H9 (cell line): ENCODE measurements at regions not wholly inside any gene's neighbourhood (a gene's known extent, or its start where the extent isn't known, plus 50 kb on each side); places are given as distances from the start of the nearest gene placed in this dataset.

ENCODE experiments used
- DNase-seq: peaks from one replicate; pipeline ENCODE4 v3.0.0-alpha.2; 2017
- H2AFZ ChIP-seq: one replicate; pipeline ENCODE4 v1.6.1; 2013; ENCODE audit warnings: mild to moderate bottlenecking, low read length, control low read depth, moderate library complexity
- H2AK5ac ChIP-seq: 2 replicates; pipeline ENCODE4 v1.6.1; 2013; ENCODE audit warnings: low read length, control low read depth, mixed read lengths; ENCODE audit not compliant: insufficient read length
- H2BK120ac ChIP-seq: one replicate; pipeline ENCODE4 v1.6.1; 2013; ENCODE audit warnings: low read depth, mild to moderate bottlenecking, low read length, control low read depth, inconsistent platforms; ENCODE audit not compliant: poor library complexity, severe bottlenecking
- H2BK12ac ChIP-seq: 2 replicates; pipeline ENCODE4 v1.6.1; 2013; ENCODE audit warnings: low read length, control low read depth, mixed read lengths, low read depth; ENCODE audit not compliant: insufficient read length
- H2BK15ac ChIP-seq: 2 replicates; pipeline ENCODE4 v1.6.1; 2013; ENCODE audit warnings: low read depth, low read length, control low read depth
- H2BK20ac ChIP-seq: one replicate; pipeline ENCODE4 v1.6.1; 2013; ENCODE audit warnings: low read depth, mild to moderate bottlenecking, low read length, control low read depth, inconsistent platforms; ENCODE audit not compliant: poor library complexity, severe bottlenecking
- H2BK5ac ChIP-seq: 2 replicates; pipeline ENCODE4 v1.6.1; 2013; ENCODE audit warnings: low read length, control low read depth, mixed read lengths; ENCODE audit not compliant: insufficient read length
- H3K14ac ChIP-seq: 2 replicates; pipeline ENCODE4 v1.6.1; 2013; ENCODE audit warnings: low read length, control low read depth; ENCODE audit not compliant: insufficient read depth
- H3K18ac ChIP-seq: 2 replicates; pipeline ENCODE4 v1.6.1; 2013; ENCODE audit warnings: low read depth, mild to moderate bottlenecking, mixed read lengths, low read length, control low read depth; ENCODE audit not compliant: insufficient read length
- H3K23ac ChIP-seq: 2 replicates; pipeline ENCODE4 v1.6.1; 2013; ENCODE audit warnings: low read length, control low read depth, mixed read lengths, low read depth; ENCODE audit not compliant: insufficient read length
- H3K23me2 ChIP-seq: 2 replicates; pipeline ENCODE4 v1.6.1; 2013; ENCODE audit warnings: low read depth, mild to moderate bottlenecking, mixed read lengths, low read length, control low read depth; ENCODE audit not compliant: insufficient read length, poor library complexity, severe bottlenecking
- H3K27ac ChIP-seq: 2 replicates; pipeline ENCODE4 v1.5.1; 2013; ENCODE audit warnings: low read length, control low read depth, mixed read lengths, low read depth; ENCODE audit not compliant: insufficient read length
- H3K27me3 ChIP-seq: 2 replicates; pipeline ENCODE4 v1.6.1; 2013; ENCODE audit warnings: low read length, control low read depth, inconsistent platforms; ENCODE audit not compliant: insufficient read depth
- H3K4ac ChIP-seq: 2 replicates; pipeline ENCODE4 v1.6.1; 2013; ENCODE audit warnings: low read depth, mild to moderate bottlenecking, control low read depth, inconsistent platforms, low read length, moderate library complexity
- H3K4me1 ChIP-seq: 2 replicates; pipeline ENCODE4 v1.6.1; 2013; ENCODE audit warnings: low read length, control low read depth, inconsistent platforms; ENCODE audit not compliant: insufficient read depth
- H3K4me2 ChIP-seq: 2 replicates; pipeline ENCODE4 v1.6.1; 2013; ENCODE audit warnings: low read length, control low read depth, mixed read lengths; ENCODE audit not compliant: insufficient read length, insufficient read depth
- H3K56ac ChIP-seq: 2 replicates; pipeline ENCODE4 v1.6.1; 2013; ENCODE audit warnings: low read depth, mild to moderate bottlenecking, mixed read lengths, low read length, control low read depth; ENCODE audit not compliant: insufficient read length
- H3K79me1 ChIP-seq: 2 replicates; pipeline ENCODE4 v1.6.1; 2013; ENCODE audit warnings: low read depth, mild to moderate bottlenecking, moderate library complexity, low read length, control low read depth, inconsistent platforms; ENCODE audit not compliant: insufficient read depth, poor library complexity, severe bottlenecking
- H3K79me2 ChIP-seq: 2 replicates; pipeline ENCODE4 v1.6.1; 2013; ENCODE audit warnings: low read length, control low read depth, inconsistent platforms; ENCODE audit not compliant: insufficient read depth
- H3K9ac ChIP-seq: 2 replicates; pipeline ENCODE4 v1.6.1; 2013; ENCODE audit warnings: low read length, control low read depth, mixed read lengths; ENCODE audit not compliant: insufficient read length; ENCODE audit errors: extremely low read depth
- H3K9me3 ChIP-seq: one replicate; pipeline ENCODE4 v1.6.1; 2013; ENCODE audit warnings: low read depth, low read length, inconsistent platforms; ENCODE audit not compliant: control insufficient read depth
- H3T11ph ChIP-seq: one replicate; pipeline ENCODE4 v1.6.1; 2013; ENCODE audit warnings: mild to moderate bottlenecking, low read length, control low read depth, inconsistent platforms
- H4K20me1 ChIP-seq: one replicate; pipeline ENCODE4 v1.6.1; 2013; ENCODE audit not compliant: control insufficient read depth, insufficient read length, insufficient read depth
- H4K5ac ChIP-seq: 2 replicates; pipeline ENCODE4 v1.6.1; 2013; ENCODE audit warnings: low read depth, mild to moderate bottlenecking, mixed read lengths, low read length, control low read depth; ENCODE audit not compliant: insufficient read length
- H4K8ac ChIP-seq: replicated peaks from 2 replicates; pipeline ENCODE4 v1.6.1; 2013; ENCODE audit warnings: low read length, control low read depth, mixed read lengths, low read depth; ENCODE audit not compliant: insufficient read length
- H4K91ac ChIP-seq: 2 replicates; pipeline ENCODE4 v1.6.1; 2013; ENCODE audit warnings: low read depth, mild to moderate bottlenecking, moderate library complexity, mixed read lengths, low read length, control low read depth; ENCODE audit not compliant: insufficient read length
- H3K27ac Mint-ChIP-seq, 3 experiments: 2 replicates in 2 of 3; 3 replicates in 1 of 3; pipeline ENCODE4 v1.8.0; 2020 to 2021; ENCODE audit warnings: mixed read lengths in 3 of 3, mild to moderate bottlenecking in 1 of 3, moderate library complexity in 1 of 3
- H3K27me3 Mint-ChIP-seq: 2 replicates; pipeline ENCODE4 v1.8.0; 2021; ENCODE audit warnings: low read depth, mild to moderate bottlenecking, moderate library complexity, mixed read lengths
- H3K36me3 Mint-ChIP-seq, 3 experiments: 2 replicates in 2 of 3; 3 replicates in 1 of 3; pipeline ENCODE4 v1.8.0; 2020 to 2021; ENCODE audit warnings: low read depth in 3 of 3, mixed read lengths in 3 of 3; ENCODE audit not compliant: insufficient read depth in 1 of 3
- H3K4me1 Mint-ChIP-seq, 2 experiments: 2 replicates each; pipeline ENCODE4 v1.8.0; 2020; ENCODE audit warnings: mixed read lengths in 2 of 2
- H3K4me3 Mint-ChIP-seq, 2 experiments: 2 replicates in 1 of 2; 3 replicates in 1 of 2; pipeline ENCODE4 v1.8.0; 2020 to 2021; ENCODE audit warnings: mild to moderate bottlenecking in 2 of 2, mixed read lengths in 2 of 2, moderate library complexity in 1 of 2
- H3K9me3 Mint-ChIP-seq, 2 experiments: 2 replicates in 1 of 2; 3 replicates in 1 of 2; pipeline ENCODE4 v1.8.0; 2020; ENCODE audit warnings: mild to moderate bottlenecking in 2 of 2, mixed read lengths in 2 of 2, moderate library complexity in 1 of 2
- WGBS: extraction: QIAGEN DNeasy Blood & Tissue Kit; methylation state at CpG from one replicate; pipeline ENCODE4 v1.1.7; 2013; ENCODE audit warnings: missing lambda C conversion rate, low lambda C conversion rate, mixed read lengths; ENCODE audit not compliant: insufficient read length; ENCODE audit errors: extremely low coverage; 5-methylcytosine and 5-hydroxymethylcytosine counted together
- TF ChIP-seq, protein P1 (sequence below): fragments of 200-600 bp; sonication (generic); conservative IDR thresholded peaks from 3 replicates; pipeline ENCODE4 v1.8.0; 2021; ENCODE audit warnings: antibody characterized with exemption, mild to moderate bottlenecking

DNA sequence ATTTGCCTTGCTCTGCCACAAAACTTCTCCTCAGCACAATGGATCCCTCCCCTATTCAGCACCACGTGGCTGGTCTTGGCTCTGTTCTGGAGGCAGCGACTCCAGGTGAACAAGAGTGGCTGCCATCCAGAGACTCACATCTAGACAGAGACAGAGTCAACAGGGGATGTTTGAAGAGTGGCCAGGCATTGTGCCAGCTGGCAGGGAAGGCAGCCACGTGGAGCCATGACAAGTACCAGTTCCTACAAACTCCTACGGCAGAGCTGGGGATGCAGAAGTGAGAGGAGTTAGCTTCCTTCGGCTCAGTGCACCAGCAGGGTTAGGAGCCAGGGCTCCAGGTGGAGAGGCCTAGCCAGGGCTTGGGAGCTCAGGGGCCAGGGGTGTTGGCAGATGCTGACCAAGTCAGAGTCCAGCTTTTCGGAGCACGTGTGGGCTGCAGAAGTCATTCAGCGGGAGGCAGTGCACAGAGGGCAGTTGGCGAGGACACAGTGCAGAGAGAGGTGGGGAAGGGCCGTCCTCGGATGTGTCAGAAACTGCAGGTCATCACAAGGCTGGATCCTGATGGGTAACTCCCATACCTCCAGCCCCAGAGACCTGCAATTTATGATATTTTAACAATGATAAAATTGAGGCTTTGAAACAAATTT lies 171.7 kb upstream of the PDE10A start:
- Histone ChIP-seq H2AK5ac (no peak overlapping the region), H3K27me3 (no peaks in the 10 kb centered on the region), H3K9me3 (no peaks in the 10 kb centered on the region), H4K8ac (no peak overlapping the region), H3K9ac (no peak overlapping the region), H3K27ac (no peak overlapping the region), H4K5ac (no peak overlapping the region), H2BK15ac (no peak overlapping the region), H3K56ac (no peak overlapping the region), H3K18ac (no peak overlapping the region), H2BK120ac (no peak overlapping the region), H4K91ac (no peak overlapping the region), H2BK20ac (no peak overlapping the region), H3K14ac (no peak overlapping the region), H3K4me1 (no peaks in the 10 kb centered on the region), H2AFZ (no peak overlapping the region), H3K4me2 (no peak overlapping the region), H4K20me1 (no peaks in the 10 kb centered on the region), H3T11ph (no peak overlapping the region), H3K23ac (no peak overlapping the region), H3K79me2 (no peaks in the 10 kb centered on the region), H2BK12ac (no peak overlapping the region), H2BK5ac (no peak overlapping the region), H3K79me1 (no peaks in the 10 kb centered on the region), H3K4ac (no peak overlapping the region), H3K23me2 (no peaks in the 10 kb centered on the region)
- H3K27me3 Mint-ChIP-seq = peaks cover 24% of the 10 kb centered on the region
- peaks cover 15 to 16% of the 10 kb centered on the region in 2 experiments for H3K4me1 Mint-ChIP-seq
- DNase-seq = no peak
- TF ChIP-seq, protein P1, sequence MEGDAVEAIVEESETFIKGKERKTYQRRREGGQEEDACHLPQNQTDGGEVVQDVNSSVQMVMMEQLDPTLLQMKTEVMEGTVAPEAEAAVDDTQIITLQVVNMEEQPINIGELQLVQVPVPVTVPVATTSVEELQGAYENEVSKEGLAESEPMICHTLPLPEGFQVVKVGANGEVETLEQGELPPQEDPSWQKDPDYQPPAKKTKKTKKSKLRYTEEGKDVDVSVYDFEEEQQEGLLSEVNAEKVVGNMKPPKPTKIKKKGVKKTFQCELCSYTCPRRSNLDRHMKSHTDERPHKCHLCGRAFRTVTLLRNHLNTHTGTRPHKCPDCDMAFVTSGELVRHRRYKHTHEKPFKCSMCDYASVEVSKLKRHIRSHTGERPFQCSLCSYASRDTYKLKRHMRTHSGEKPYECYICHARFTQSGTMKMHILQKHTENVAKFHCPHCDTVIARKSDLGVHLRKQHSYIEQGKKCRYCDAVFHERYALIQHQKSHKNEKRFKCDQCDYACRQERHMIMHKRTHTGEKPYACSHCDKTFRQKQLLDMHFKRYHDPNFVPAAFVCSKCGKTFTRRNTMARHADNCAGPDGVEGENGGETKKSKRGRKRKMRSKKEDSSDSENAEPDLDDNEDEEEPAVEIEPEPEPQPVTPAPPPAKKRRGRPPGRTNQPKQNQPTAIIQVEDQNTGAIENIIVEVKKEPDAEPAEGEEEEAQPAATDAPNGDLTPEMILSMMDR = no peak
- H3K27ac Mint-ChIP-seq = no peak overlapping the region
- H3K4me3 Mint-ChIP-seq = no peak overlapping the region
- peaks cover 3% of the 10 kb centered on the region in 2 experiments; a peak in 3 of 5 replicates for H3K9me3 Mint-ChIP-seq
- H3K36me3 Mint-ChIP-seq = peaks cover 0 to 4% (median 0%) of the 10 kb centered on the region in 3 experiments; a peak in 2 of 7 replicates
- WGBS = no CpG with 5 or more reads among the region's 11 CpGs
